ENCODE measurements at regions not wholly inside any gene's neighbourhood (a gene's known extent, or its start where the extent isn't known, plus 50 kb on each side); places are given as distances from the start of the nearest gene placed in this dataset.
A peak's percentile ranks its signal among the peaks of the same experiment; 100 is the strongest.

DNA sequence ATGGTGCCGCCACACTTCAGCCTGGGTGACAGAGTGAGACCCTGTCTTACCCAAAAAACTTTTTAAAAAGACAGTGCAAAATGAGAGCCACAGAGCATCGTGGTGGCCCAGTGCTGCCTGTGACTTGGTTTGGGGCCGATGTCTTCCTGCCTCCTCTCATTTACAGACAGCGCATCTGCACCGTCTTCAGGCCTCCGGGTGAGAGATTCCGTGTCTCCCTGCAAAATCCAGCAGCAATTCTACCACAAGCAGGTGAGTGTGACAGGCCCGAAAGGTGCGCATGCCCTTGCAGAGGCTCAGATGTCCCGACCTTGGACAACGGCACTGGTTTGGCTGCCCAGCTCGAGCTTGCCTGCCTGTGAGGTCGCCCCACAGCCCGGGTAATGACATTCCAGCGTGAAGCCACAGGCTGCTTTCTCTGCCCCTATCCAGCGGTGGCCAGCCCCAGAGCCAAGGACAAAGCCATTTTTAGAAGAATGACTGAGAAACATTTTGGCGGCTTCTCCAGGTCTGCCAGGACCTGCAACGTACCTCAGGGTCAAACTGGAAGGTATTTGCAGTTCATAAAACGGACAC, 70.3 kb upstream of the RFLNA start:
- ChIA-PET CTCF (ENCODE audit: low intra/inter-chr PET ratio, low total read pairs) (no interaction called here), POLR2A (no interaction called here)
- DNase-seq (ENCODE audit: low spot score) = no peak
- no peak overlapping the region for H3K27ac ChIP-seq (ENCODE audit: extremely low read length, insufficient read depth, low read length)
- no peaks in the 10 kb centered on the region for H4K20me1 ChIP-seq (ENCODE audit: insufficient read depth, low read length)
- TF ChIP-seq MAFK (conservative IDR thresholded peaks at IDR 0.05 in 1 of 2, IDR thresholded peaks at IDR 0.05 in 1 of 2; ENCODE audit: low read length in 2 of 2) (no peak), POLR2AphosphoS2 (IDR thresholded peaks at IDR 0.05; ENCODE audit: low read depth, low read length) (no peak), NCOA2 (CRISPR knock-in tag; IDR thresholded peaks at IDR 0.05) (no peak), DMAP1 (CRISPR knock-in tag; IDR thresholded peaks at IDR 0.05) (no peak), ETV5 (CRISPR knock-in tag; IDR thresholded peaks at IDR 0.05; ENCODE audit: borderline replicate concordance) (no peak), PTBP1 (IDR thresholded peaks at IDR 0.05; ENCODE audit: low read depth, low read length, poor library complexity, severe bottlenecking) (no peak), RELA (CRISPR knock-in tag; IDR thresholded peaks at IDR 0.05) (no peak), STAT5B (CRISPR knock-in tag; IDR thresholded peaks at IDR 0.05) (no peak), GPN1 (CRISPR knock-in tag; IDR thresholded peaks at IDR 0.05; ENCODE audit: borderline replicate concordance) (no peak), ARNT (IDR thresholded peaks at IDR 0.05) (no peak), STAG1 (CRISPR knock-in tag; IDR thresholded peaks at IDR 0.05) (0 out of 2 replicates have a peak, but pooled peaks have one; percentile 21)
- TF ChIP-seq, protein P1, sequence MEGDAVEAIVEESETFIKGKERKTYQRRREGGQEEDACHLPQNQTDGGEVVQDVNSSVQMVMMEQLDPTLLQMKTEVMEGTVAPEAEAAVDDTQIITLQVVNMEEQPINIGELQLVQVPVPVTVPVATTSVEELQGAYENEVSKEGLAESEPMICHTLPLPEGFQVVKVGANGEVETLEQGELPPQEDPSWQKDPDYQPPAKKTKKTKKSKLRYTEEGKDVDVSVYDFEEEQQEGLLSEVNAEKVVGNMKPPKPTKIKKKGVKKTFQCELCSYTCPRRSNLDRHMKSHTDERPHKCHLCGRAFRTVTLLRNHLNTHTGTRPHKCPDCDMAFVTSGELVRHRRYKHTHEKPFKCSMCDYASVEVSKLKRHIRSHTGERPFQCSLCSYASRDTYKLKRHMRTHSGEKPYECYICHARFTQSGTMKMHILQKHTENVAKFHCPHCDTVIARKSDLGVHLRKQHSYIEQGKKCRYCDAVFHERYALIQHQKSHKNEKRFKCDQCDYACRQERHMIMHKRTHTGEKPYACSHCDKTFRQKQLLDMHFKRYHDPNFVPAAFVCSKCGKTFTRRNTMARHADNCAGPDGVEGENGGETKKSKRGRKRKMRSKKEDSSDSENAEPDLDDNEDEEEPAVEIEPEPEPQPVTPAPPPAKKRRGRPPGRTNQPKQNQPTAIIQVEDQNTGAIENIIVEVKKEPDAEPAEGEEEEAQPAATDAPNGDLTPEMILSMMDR (CRISPR knock-in tag; IDR thresholded peaks at IDR 0.05) = peak; percentile 25; the same call in 1 of the 2 replicates
- TF ChIP-seq, protein P2, sequence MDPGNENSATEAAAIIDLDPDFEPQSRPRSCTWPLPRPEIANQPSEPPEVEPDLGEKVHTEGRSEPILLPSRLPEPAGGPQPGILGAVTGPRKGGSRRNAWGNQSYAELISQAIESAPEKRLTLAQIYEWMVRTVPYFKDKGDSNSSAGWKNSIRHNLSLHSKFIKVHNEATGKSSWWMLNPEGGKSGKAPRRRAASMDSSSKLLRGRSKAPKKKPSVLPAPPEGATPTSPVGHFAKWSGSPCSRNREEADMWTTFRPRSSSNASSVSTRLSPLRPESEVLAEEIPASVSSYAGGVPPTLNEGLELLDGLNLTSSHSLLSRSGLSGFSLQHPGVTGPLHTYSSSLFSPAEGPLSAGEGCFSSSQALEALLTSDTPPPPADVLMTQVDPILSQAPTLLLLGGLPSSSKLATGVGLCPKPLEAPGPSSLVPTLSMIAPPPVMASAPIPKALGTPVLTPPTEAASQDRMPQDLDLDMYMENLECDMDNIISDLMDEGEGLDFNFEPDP (CRISPR knock-in tag; conservative IDR thresholded peaks at IDR 0.05) = no peak
- no peak for ATAC-seq
- in situ Hi-C loops (cut with HindIII; ENCODE audit: extremely low pct_ligation_motif_present, low pct_unique_long_range_greater_than_20kb) = no loop called here
- peaks cover 1 to 30% of the 10 kb centered on the region in 2 experiments; a peak in 3 of 5 replicates for H3K27me3 ChIP-seq (ENCODE audit: control insufficient read depth in 1 of 2, insufficient read depth in 2 of 2, low read length in 2 of 2)
- H3K4me2 ChIP-seq (ENCODE audit: low read depth, low read length) = no peak overlapping the region
- no peak overlapping the region for H2AFZ ChIP-seq (ENCODE audit: low read length)
- H3K9ac ChIP-seq (ENCODE audit: insufficient read depth, low read depth, low read length) = no peak overlapping the region
- no peaks in the 10 kb centered on the region for H3K4me1 ChIP-seq (ENCODE audit: insufficient read depth, low read length)
- intact Hi-C loops (cut with micrococcal nuclease; ENCODE audit: unreplicated experiment) = no loop called here
- no peaks in the 10 kb centered on the region for H3K36me3 ChIP-seq (replicated peaks in 1 of 2; ENCODE audit: control insufficient read depth in 1 of 2, insufficient read depth in 2 of 2, low read length in 2 of 2)
- no peak for FAIRE-seq
- no TSS peak for BruUV-seq (replicated peaks)
- WGBS (ENCODE audit: low lambda C conversion rate) = 61% methylated on average over 9 of the region's 19 CpGs
- H3K9me3 ChIP-seq (ENCODE audit: low read length) = 0 out of 2 replicates have a peak, but pooled peaks cover 4% of the 10 kb centered on the region
- no peak overlapping the region for H3K4me3 ChIP-seq (replicated peaks in 1 of 3; ENCODE audit: insufficient read depth in 1 of 3, low read depth in 2 of 3, low read length in 3 of 3)
- H3K79me2 ChIP-seq (ENCODE audit: insufficient read depth, low read length) = no peaks in the 10 kb centered on the region
